HCEC 1CT (cell line): ENCODE measurements at regions not wholly inside any gene's neighbourhood (a gene's known extent, or its start where the extent isn't known, plus 50 kb on each side); places are given as distances from the start of the nearest gene placed in this dataset.

Experiments used
- DNase-seq: peaks from one replicate; pipeline ENCODE4 v3.0.0-alpha.2; 2017

GRCh38 chr2:217573571-217573970 lies 429.2 kb downstream of the TNS1 start:
- DNase-seq = no peak

- no peak for DNase-seq
Observed at GRCh38 chr2:217570394-217570793, 432.4 kb downstream of the TNS1 start.

DNA sequence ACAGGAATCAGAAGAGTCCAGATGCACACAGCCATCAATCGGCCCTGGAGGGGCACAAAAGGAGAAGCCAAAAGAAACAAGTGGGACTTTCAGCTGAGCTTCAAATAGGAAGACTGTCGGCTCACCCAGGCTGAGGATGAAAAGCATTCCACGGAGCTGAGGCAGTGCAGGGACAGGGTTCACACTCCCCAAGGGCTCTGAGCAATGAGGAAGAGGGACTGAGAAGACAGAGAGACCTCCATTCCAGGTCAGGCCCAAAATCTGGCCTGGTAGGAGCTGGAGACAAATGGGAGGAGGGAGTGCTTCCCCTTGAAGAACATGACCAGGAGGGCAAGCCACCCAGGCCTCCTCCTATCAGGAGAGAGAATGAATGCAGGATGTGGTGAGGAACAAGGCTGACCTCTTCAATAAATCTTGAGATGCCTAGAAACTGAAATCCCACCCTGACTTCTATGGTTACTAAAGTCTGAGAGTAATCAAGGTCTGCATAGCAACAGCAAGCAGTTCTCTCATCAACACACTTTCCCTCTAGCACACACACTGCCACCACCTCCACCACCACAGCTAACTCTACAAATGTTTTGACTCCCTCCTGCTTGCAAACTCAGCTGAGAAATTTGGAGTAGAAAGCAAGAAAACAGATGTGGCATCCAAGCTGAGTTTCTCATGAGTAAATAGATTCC lies 434.4 kb downstream of the TNS1 start:
- DNase-seq = no peak

GRCh38 chr2:217563565-217563964 lies 439.2 kb downstream of the TNS1 start:
- DNase-seq = no peak

DNA sequence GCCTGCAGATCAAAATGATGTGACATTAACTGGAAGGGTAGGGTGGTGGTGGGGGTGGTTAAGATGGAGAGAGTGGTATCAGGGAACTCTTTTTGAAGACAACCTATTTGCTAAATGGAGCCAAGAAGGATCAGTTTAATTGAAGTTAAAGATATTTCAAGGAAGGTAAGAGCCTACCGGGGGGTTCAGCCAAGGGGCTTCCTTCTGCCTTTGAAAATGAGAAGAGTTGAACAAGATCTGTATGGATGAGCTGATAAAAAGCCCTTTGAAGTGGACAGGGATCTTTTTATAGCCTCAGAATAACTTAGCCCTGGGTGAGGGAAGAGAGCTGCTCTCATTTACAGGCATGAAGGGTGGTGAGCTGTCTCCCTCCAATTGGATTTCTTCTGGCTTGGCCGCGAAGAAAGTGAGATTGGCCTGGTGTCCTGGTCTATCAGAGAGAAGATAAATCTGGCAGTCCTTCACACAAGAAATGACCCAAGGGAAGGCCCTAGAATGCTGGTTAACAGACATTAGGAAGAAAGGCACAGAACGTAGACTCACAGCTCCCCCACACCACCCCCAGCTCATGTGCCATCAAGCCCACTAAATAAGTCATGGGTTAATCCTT lies 439.8 kb downstream of the TNS1 start:
- no peak for DNase-seq

GRCh38 chr2:217559084-217559483 lies 443.7 kb downstream of the TNS1 start:
- DNase-seq = no peak

- no peak for DNase-seq
Observed at GRCh38 chr2:217555081-217555876, 447.5 kb downstream of the TNS1 start.

GRCh38 chr2:217553679-217554078 lies 449.1 kb downstream of the TNS1 start:
- DNase-seq = no peak

DNA sequence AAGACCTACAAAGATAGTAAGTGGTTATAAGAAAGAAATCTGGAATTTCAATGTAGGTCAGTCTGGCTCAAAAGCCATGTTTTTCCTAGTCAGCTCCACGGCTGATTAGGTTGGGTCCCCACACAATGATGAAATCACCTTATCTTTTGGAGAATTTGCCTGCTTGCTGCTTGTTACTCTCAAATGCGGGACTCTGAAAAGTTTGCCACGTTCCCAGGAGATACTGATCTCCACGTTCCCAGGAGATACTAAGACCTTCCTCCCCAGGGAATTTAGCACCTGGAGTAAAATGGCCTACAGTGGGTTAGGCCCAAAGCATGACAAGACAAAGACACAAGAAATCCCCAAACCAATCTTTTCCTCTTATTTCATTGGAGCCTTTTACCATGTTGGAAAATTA lies 449.6 kb downstream of the TNS1 start:
- no peak for DNase-seq

DNA sequence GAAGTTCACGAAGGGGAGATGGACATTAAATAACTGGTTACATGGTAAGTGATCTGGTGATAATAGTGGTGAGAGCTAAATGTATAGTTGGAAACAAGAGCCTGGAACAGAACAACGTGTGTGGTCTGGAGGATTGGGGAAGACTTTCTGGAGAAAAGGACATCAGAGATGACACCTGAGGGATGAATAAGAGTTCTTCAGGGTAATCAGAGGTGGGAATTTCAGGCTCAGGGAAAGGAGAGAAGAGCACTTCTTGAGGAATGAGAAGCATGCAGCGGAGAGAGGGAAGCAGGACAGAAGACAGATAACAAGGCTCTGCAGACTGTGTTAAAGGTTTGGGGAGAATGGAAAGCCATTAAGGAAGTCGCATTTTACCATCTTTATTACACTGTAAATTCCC lies 450.7 kb downstream of the TNS1 start:
- no peak for DNase-seq

DNA sequence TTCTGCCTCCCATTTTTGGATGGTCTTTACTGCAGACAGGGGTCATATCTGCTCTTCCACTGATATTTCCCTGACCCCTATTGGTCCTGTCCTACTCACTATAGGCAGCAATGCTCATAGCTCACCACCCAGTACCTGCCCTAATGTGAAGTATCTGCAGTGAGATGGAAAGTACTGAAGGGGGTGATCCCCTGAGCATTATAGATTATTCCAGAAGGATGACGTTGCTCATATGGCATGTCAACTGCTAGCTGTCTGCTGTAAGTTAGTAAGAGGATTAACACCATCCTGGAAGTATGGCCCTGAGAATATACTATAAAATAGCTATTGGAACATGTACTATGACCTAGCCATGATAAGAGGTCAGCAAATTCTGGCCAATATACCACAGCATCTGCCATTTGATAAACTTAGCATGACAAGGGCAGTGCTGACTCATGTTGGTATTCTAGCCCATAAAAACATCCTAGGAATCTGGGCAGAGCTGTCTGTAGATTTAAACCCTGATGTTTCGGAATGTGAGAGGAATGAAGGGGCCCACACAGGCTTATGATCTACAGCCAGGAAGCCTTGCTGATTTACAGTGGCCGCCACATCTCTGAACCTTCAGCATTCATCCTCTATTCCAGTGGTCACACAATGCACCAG lies 451.4 kb downstream of the TNS1 start:
- peak; percentile 2 for DNase-seq

GRCh38 chr2:217539126-217539525 lies 463.7 kb downstream of the TNS1 start:
- no peak for DNase-seq

DNA sequence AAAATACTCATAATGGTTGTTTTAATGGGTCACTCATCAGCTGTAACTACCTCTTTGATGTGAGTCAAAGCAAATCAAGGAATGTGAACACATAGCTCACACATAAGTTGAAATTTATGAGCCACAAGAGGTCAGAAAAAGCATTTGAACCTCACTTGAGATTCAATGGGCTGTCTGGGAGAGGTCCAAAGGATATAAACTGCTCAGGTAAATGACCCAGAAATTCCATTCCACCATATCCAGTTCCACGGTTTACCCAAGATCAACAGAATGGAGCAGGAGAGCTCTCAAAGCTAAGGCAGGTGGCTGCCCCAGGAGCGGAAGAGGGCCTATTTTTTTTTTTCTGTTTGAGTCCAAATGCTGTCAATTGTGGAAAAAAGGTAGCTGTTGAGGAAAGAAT lies 464.1 kb downstream of the TNS1 start:
- no peak for DNase-seq

- no peak for DNase-seq
Observed at GRCh38 chr2:217535957-217536708, 466.7 kb downstream of the TNS1 start.

- no peak for DNase-seq
Observed at GRCh38 chr2:217530392-217531090, 472.3 kb downstream of the TNS1 start.

GRCh38 chr2:217529271-217529670 lies 473.5 kb downstream of the TNS1 start:
- no peak for DNase-seq

DNA sequence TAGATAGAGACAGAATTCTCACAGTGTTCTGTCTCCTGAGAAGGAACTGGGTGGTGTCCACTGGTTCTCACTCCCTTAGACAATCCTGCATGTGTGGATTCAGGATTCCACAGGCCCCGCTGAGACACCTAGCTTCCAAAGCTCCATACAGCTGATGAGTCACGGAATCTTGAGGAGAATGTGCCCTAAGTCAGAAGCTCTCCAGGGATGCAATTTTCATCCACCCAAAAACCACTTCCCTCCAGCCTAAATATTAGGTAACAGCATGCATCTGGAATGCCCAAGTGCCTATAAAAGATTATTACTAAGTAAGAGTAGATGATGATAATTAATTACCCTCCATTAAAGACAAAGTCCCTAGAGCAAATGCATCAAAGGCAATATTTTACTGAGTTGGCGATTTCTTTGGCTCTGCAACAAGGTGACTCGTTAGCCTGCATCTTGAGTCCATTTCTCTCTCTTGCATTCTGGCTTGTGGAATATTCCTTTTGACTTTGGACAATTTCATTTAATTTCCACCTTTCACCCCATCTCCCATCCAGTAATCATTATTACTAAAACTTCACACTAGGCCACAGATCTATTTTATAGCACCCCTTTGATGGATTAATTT lies 475.1 kb downstream of the TNS1 start:
- DNase-seq = no peak

DNA sequence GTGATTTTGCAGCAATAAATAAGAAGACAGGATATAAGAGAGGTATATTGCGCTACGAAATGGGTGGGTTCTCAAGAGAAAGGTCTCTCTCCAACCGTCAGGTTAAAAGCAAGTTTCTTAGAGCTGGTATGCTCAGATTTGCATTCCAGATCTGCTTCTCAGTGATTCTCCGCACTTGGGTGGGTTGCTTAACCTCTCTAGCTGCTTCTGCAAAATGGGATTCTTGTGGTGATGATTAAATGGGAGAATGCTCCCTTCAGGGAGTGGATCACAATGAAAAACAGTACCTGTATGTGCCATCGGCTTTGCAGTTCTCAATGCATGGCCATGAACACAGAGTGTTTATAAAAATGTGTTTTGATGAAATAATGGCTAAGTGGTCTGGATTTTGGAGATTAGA lies 477.7 kb downstream of the TNS1 start:
- DNase-seq = no peak

DNA sequence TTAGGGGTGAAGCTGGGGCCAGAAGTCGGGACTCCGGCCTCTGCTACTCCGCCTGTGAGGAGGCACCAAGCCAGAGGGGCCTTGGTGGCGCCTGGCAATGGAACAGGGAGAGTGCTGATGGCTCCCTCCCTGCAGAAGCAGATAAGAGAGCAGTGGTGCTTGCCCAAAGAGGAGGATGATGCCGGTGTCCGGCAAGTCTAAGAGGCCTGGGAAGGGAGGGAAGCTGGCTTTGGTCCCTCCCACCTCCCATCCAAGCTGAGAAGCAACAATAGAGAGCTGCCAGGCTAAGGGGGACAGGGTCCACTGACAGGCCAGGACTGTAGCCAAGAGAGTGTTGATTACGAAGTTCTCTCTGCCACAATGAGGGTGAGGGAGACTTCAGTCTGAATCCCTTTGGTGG lies 479.5 kb downstream of the TNS1 start:
- DNase-seq = no peak

- peak; percentile 9 for DNase-seq
Observed at GRCh38 chr2:217521820-217522219, 481.0 kb downstream of the TNS1 start.

DNA sequence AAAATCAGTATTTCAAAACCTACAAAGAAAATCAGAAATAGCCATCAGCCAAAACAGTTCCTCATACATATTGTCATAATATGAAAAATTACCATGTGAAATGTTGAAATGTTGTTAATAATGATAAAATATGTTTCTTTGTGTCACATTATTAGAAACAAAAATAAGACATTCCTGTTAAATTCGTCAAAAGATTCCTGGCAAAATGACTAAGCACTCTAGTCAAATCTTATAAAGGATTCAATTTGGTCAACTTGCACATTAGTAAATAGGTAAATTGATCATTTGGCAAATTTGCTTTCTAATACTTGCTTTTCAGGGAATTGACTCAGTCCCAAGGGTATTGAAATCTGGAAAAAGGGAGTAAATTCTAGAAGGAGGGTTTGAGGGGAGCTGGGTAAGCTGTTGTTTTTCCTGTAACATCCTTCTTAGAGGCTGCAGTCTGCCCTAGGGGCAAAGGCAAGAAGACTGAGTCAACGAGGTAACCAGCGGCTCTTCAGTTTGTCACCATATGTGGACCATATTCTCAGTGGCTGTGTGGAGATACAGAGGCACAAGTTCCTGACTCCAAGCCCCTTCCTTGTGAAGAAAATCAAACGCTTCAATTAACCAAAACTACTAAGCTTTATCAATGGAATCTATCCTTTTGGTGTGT lies 482.3 kb downstream of the TNS1 start:
- peak; percentile 34 for DNase-seq
